CD4-positive, alpha-beta T cell treated with Interleukin-4 for 1 hour (primary cell): ENCODE measurements at regions not wholly inside any gene's neighbourhood (a gene's known extent, or its start where the extent isn't known, plus 50 kb on each side); places are given as distances from the start of the nearest gene placed in this dataset.
"Not testable (repeated sequence)": the region's sequence is repeated elsewhere in the genome, so short reads cannot be mapped to it uniquely, and the experiment has no call there.

Source experiments
- DNase-seq, 2 donors: peaks; one replicate each; pipeline ENCODE4 v3.0.0-alpha.2; 2020 to 2022

GRCh38 chr17:31798205-31798724, 60.8 kb downstream of the COPRS start:
- no peak for DNase-seq

DNA sequence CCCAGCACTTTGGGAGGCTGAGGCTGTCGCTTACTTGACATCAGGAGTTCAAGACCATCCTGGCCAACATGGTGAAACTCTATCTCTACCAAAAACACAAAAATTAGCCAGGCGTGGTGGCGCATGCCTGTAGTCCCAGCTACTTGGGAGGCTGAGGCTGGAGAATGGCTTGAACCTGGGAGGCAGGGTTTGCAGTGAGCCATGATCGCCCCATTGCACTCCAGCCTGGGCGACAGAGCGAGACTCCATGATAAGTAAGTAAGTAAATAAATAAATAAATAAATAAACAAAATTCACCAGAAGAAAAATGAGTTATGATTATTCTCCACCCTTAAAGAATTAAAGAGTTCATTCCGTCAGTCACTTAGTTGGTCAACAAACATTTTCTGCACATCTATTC, 63.1 kb downstream of the COPRS start:
- DNase-seq, result not testable (repeated sequence)

DNA sequence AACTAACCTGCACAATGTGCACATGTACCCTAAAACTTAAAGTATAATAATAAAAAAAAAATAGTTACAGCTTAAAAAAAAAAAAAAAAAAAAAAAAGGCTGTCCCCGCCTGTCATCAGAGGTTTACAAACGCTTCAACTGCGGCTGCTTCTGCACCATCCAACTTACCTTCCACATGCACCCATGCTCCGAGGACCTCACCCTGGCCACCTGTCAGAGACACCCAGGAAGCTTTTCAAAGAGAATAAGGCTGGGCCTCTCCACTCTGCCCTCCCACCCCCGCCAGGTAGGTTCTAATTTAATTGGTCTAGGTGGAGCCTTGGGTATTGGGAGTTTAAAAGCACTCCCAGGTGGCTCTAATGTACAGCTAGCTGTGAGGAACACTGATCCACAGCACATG, 64.9 kb downstream of the COPRS start:
- no peak for DNase-seq

DNA sequence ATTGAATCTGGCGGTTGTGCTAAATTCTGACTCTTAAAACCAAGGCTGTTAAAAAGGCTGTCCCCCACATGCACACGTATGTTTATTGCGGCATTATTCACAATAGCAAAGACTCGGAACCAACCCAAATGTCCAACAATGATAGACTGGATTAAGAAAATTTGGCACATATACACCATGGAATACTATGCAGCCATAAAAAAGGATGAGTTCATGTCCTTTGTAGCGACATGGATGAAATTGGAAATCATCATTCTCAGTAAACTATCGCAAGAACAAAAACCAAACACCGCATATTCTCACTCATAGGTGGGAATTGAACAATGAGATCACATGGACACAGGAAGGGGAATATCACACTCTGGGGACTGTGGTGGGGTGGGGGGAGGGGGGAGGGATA, 65.4 kb downstream of the COPRS start:
- DNase-seq, result not testable (repeated sequence)

DNA sequence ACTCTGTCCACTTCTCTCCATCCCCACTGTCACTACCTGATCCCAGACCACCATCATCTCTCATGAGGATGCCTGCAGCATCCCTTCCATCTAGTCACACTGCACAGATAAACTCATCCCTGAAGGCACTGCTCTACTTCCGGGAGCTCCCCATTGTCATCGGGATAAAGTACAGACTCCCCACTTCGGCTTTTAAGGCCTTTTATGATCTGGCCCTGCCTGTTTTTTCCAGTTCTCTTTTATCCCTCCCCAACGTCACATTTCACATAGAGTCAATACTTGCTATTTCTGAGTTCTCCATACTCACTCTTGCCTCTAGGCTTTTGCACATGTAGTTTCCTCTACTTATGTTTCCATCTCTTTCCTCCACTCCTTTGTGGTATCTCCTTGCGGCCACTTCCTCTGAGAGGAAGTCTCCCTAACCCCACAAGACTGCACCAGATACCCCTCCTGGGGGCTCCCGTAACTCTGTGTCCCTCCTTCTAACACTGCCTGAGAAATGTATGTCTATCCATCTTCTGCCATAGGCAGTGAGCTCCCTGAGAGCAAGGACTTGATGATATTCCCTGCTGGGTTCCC, 66.9 kb downstream of the COPRS start:
- DNase-seq, result no peak

GRCh38 chr17:31789707-31790505, 69.1 kb downstream of the COPRS start:
- DNase-seq, result no peak

DNA sequence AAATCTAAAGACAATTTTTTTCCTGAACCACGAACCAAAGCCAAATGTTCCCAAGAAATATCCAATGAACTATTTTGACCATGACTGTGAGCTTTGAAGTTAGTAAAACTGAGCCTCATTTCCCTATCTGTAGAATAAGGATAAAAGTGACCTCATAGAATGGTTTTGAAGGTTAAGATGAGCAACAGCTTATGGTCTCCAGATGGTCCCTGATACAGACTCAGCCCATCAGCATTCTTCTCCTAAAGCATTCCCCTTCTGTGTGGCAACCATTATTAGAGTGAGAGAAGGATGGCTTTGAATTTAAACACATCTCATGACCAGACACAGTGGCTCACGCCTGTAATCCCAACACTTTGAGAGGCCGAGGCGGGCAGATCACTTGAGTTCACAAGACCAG, 70.1 kb downstream of the COPRS start:
- DNase-seq, result no peak

GRCh38 chr17:31788571-31788946, 70.5 kb downstream of the COPRS start:
- DNase-seq, result no peak

- DNase-seq, result no peak
These were observed 71.0 kb downstream of the COPRS start for GRCh38 chr17:31787857-31788570.

DNA sequence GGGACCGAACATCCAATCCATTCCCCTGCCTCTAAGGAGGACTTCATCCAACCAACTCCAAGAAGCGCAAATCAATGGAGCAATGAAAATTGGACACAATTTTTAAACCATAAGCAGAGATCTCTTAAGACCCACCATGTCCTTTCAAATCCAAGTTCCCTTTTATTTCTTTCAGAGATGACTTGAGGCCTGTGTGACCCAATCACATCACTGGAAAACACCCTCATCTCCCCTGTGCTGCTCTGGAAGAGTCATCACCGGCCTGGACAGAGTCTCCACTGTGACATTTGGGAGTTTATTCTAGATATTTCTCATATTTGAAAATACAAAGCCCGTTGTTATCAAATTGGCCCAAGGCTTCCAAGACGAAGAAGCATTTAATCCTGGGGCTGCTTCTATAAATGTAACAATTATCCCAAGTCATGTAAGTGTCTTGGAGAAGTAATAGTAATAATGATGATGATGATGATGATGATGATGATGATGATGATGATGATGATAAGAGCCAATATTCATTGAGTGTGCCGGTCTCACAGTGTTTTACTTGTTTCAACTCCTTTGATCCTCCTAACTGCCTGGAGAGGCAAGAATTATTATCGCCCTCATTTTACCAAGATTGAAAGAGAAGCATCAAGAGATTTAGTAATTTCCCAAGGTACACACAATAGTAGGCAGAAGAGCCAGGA, 72.1 kb downstream of the COPRS start:
- no peak for DNase-seq

- DNase-seq, result no peak
These were observed 78.6 kb downstream of the COPRS start for GRCh38 chr17:31780483-31780882.

- DNase-seq, result no peak
These were observed 80.5 kb downstream of the COPRS start for GRCh38 chr17:31778523-31778922.

DNA sequence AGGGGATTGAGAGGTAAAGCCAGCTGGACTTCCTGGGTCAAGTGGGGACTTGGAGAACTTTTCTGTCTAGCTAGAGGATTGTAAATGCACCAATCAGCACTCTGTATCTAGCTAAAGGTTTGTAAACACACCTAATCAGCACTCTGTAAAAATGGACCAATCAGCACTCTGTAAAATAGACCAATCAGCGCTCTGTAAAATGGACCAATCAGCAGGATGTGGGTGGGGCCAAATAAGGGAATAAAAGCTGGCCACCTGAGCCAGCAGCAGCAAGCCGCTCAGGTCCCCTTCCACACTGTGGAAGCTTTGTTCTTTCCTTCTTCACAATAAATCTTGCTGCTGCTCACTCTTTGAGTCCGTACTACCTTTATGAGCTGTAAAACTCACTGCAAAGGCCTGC, 87.7 kb downstream of the COPRS start:
- not testable (repeated sequence) for DNase-seq

- DNase-seq, result not testable (repeated sequence)
These were observed 88.5 kb downstream of the COPRS start for GRCh38 chr17:31770501-31770900.

GRCh38 chr17:31761836-31762510, 97.1 kb downstream of the COPRS start:
- not testable (repeated sequence) for DNase-seq

GRCh38 chr17:31758646-31759045, 100.4 kb downstream of the COPRS start:
- no peak for DNase-seq

GRCh38 chr17:31757097-31757496, 101.9 kb downstream of the COPRS start:
- DNase-seq, result no peak

- DNase-seq, result no peak
These were observed 104.7 kb downstream of the COPRS start for GRCh38 chr17:31754239-31754945.

DNA sequence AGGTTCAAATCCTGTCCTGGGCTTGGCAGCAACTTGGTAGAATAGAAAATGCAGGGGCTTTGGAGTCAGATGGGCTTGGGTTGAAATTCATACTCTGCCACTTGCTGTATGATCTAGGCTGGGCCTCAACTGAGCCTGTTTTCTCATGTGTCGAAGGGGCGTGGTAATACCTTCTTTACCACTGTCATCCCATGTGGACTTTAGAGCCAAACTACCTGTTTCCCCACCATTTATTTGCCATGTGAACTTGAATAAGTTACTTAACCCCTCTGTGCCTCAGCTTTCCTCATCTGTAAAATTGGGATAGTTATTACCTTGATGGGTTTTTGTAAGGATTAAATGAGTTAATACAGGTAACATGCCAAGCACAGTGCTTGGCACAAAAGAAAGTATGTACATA, 106.0 kb downstream of the COPRS start:
- DNase-seq, result no peak

DNA sequence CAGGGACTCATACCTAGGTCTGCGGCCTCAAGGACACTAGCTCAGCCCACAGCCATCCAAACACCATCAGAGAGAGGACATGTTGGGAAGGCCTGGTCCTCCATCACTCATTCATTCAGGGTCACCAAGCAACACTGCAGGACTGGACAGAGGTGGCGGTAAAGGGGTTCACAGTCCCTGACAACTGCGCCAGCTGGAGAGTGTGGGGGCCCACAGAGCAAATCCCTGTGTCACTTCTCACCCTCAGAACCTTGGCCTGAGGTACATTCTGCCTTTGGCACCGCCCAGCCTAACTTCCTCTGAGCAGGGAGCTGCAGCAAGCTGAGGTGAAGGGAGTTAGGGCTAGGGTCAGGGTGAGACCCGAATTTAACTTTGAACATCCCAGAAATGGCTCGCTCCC, 106.5 kb downstream of the COPRS start:
- no peak for DNase-seq

DNA sequence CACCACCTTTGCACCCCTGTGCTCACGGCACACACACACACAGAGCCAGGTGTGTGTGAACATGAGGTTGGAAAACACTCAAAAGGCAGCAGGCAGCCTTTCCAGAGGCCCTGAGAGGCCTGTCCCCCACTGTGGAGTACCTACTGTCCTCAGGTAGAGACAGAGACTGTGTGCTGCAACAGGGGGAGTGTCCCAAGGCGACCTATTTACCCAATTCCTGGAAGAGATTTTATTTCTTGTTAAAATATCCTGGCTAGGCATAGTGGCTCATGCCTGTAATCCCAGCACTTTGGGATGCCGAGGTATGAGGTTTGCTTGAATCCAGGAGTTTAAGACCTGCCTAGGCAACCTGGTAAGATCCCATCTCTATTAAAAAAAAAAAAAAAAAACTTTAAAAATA, 108.5 kb downstream of the COPRS start:
- no peak for DNase-seq

GRCh38 chr17:31748881-31749280, 110.2 kb downstream of the COPRS start:
- no peak for DNase-seq
